Left lung (tissue), 4 donors: ENCODE measurements at regions not wholly inside any gene's neighbourhood (a gene's known extent, or its start where the extent isn't known, plus 50 kb on each side); places are given as distances from the start of the nearest gene placed in this dataset.

Experiments
- ATAC-seq: fragments of 200-7000 bp; cut with Tn5 transposase; one replicate; pipeline ENCODE4 v1.9.1; 2020; ENCODE audit warnings: moderate library complexity
- DNase-seq, 4 donors: peaks; one replicate each; pipeline ENCODE4 v3.0.0-alpha.2; 2013 to 2020
- H3K27ac ChIP-seq, 2 donors: fragments of 200-600 bp; sonication (generic) in 1 of 2; one replicate each; pipeline versions ENCODE4 v1.5.0 to v1.8.0; 2020 to 2021
- H3K27me3 ChIP-seq, 2 donors: fragments of 200-600 bp; sonication (generic) in 1 of 2; one replicate each; pipeline versions ENCODE4 v1.5.0 to v1.8.0; 2020 to 2021
- H3K36me3 ChIP-seq, 2 donors: fragments of 200-600 bp; sonication (generic) in 1 of 2; one replicate each; pipeline versions ENCODE4 v1.5.0 to v1.8.0; 2020 to 2021
- H3K4me1 ChIP-seq, 2 donors: fragments of 200-600 bp; one replicate each; pipeline ENCODE4 v1.8.0; 2021
- H3K4me3 ChIP-seq, 2 donors: fragments of 200-600 bp; sonication (generic) in 1 of 2; one replicate each; pipeline versions ENCODE4 v1.5.0 to v1.8.0; 2020 to 2021; ENCODE audit warnings: mild to moderate bottlenecking in 1 of 2
- H3K9me3 ChIP-seq, 2 donors: fragments of 200-600 bp; sonication (generic) in 1 of 2; one replicate each; pipeline versions ENCODE4 v1.5.0 to v1.8.0; 2020 to 2021
- CTCF ChIP-seq, 2 donors: fragments of 200-600 bp; sonication (generic) in 1 of 2; IDR thresholded peaks; one replicate each; pipeline versions ENCODE4 v1.5.0 to v1.8.0; 2021; ENCODE audit warnings: antibody characterized with exemption in 2 of 2
- intact Hi-C, 2 donors: fragments of 100-400 bp; cut with DNase I; formaldehyde crosslinking; loops; one replicate each; pipeline versions ENCODE4 v1.11.2 to v1.14.2; 2022
- donor health status: DM: no; HTN: yes; CAD: no.
- donor health status: DM: no; HTN: no; CAD: no.

GRCh38 chr4:126957556-126957955, 675.2 kb upstream of the INTU start:
- H3K27ac ChIP-seq, result no peak overlapping the region
- ATAC-seq (no peak), DNase-seq (no peak)
- no peak for TF ChIP-seq CTCF (IDR thresholded peaks at IDR 0.05)
- H3K4me3 ChIP-seq, result no peak overlapping the region
- H3K36me3 ChIP-seq, result no peaks in the 10 kb centered on the region
- no peaks in the 10 kb centered on the region for H3K9me3 ChIP-seq
- no peaks in the 10 kb centered on the region for H3K4me1 ChIP-seq
- no peaks in the 10 kb centered on the region for H3K27me3 ChIP-seq
- intact Hi-C loops, result no loop called here

- no peaks in the 10 kb centered on the region for H3K27me3 ChIP-seq
- ATAC-seq (no peak), DNase-seq (no peak)
- no peak for TF ChIP-seq CTCF (IDR thresholded peaks at IDR 0.05)
- H3K4me1 ChIP-seq, result no peaks in the 10 kb centered on the region
- no peaks in the 10 kb centered on the region for H3K9me3 ChIP-seq
- no peaks in the 10 kb centered on the region for H3K36me3 ChIP-seq
- no peak overlapping the region for H3K4me3 ChIP-seq
- intact Hi-C loops, result no loop called here
- H3K27ac ChIP-seq, result no peak overlapping the region
Measured at GRCh38 chr4:126957987-126958386, 674.8 kb upstream of the INTU start.

- H3K27ac ChIP-seq, result no peak overlapping the region
- no peaks in the 10 kb centered on the region for H3K36me3 ChIP-seq
- no peaks in the 10 kb centered on the region for H3K4me1 ChIP-seq
- no peaks in the 10 kb centered on the region for H3K27me3 ChIP-seq
- ATAC-seq (no peak), DNase-seq (no peak)
- intact Hi-C loops, result no loop called here
- TF ChIP-seq CTCF (IDR thresholded peaks at IDR 0.05), result no peak
- no peaks in the 10 kb centered on the region for H3K9me3 ChIP-seq
- no peak overlapping the region for H3K4me3 ChIP-seq
Measured at GRCh38 chr4:126958482-126958881, 674.3 kb upstream of the INTU start.

- TF ChIP-seq CTCF (IDR thresholded peaks at IDR 0.05), result no peak
- H3K27ac ChIP-seq, result no peak overlapping the region
- no peak for ATAC-seq
- no peaks in the 10 kb centered on the region for H3K4me1 ChIP-seq
- H3K9me3 ChIP-seq, result no peaks in the 10 kb centered on the region
- intact Hi-C loops, result no loop called here
- no peaks in the 10 kb centered on the region for H3K36me3 ChIP-seq
- no peak overlapping the region for H3K4me3 ChIP-seq
- no peak for DNase-seq
- H3K27me3 ChIP-seq, result no peaks in the 10 kb centered on the region
Measured at GRCh38 chr4:126959056-126959745, 673.6 kb upstream of the INTU start.

- DNase-seq (no peak), ATAC-seq (no peak)
- no peaks in the 10 kb centered on the region for H3K9me3 ChIP-seq
- H3K27ac ChIP-seq, result no peak overlapping the region
- intact Hi-C loops, result no loop called here
- TF ChIP-seq CTCF (IDR thresholded peaks at IDR 0.05), result no peak
- H3K27me3 ChIP-seq, result no peaks in the 10 kb centered on the region
- no peaks in the 10 kb centered on the region for H3K4me1 ChIP-seq
- H3K36me3 ChIP-seq, result no peaks in the 10 kb centered on the region
- no peak overlapping the region for H3K4me3 ChIP-seq
Measured at GRCh38 chr4:126960760-126961159, 672.0 kb upstream of the INTU start.
